IMR-90 (cell line): ENCODE measurements at regions not wholly inside any gene's neighbourhood (a gene's known extent, or its start where the extent isn't known, plus 50 kb on each side); places are given as distances from the start of the nearest gene placed in this dataset.

ENCODE experiments used
- CTCF ChIP-seq: conservative IDR thresholded peaks from 2 replicates; pipeline ENCODE4 v1.5.1; 2012; ENCODE audit warnings: mild to moderate bottlenecking, low read depth, low read length, improper control_type of control experiment
- ELK1 ChIP-seq: fragments of 150-350 bp; IDR thresholded peaks from 2 replicates; pipeline ENCODE4 v1.6.1; 2016; ENCODE audit warnings: low read depth, mild to moderate bottlenecking, low read length, moderate library complexity, borderline replicate concordance
- MAZ ChIP-seq: IDR thresholded peaks from 2 replicates; pipeline ENCODE4 v1.6.1; 2012; ENCODE audit warnings: low read depth, mild to moderate bottlenecking, low read length, improper control_type of control experiment, moderate library complexity, borderline replicate concordance
- POLR2A ChIP-seq: IDR thresholded peaks from 2 replicates; pipeline ENCODE4 v1.6.1; 2012; ENCODE audit warnings: mild to moderate bottlenecking, low read depth, low read length
- RCOR1 ChIP-seq: IDR thresholded peaks from 2 replicates; pipeline ENCODE4 v1.6.1; 2012; ENCODE audit warnings: mild to moderate bottlenecking, low read length, improper control_type of control experiment; ENCODE audit not compliant: insufficient replicate concordance
- SMC3 ChIP-seq: fragments of 150-350 bp; IDR thresholded peaks from 2 replicates; pipeline ENCODE4 v1.6.1; 2016; ENCODE audit warnings: low read depth, mild to moderate bottlenecking, antibody characterized with exemption, low read length, moderate library complexity
- TF ChIP-seq, protein P1 (sequence below): fragments of 150-350 bp; IDR thresholded peaks from 2 replicates; pipeline ENCODE4 v1.6.1; 2017; ENCODE audit warnings: mild to moderate bottlenecking, antibody characterized with exemption, low read length, low read depth

DNA sequence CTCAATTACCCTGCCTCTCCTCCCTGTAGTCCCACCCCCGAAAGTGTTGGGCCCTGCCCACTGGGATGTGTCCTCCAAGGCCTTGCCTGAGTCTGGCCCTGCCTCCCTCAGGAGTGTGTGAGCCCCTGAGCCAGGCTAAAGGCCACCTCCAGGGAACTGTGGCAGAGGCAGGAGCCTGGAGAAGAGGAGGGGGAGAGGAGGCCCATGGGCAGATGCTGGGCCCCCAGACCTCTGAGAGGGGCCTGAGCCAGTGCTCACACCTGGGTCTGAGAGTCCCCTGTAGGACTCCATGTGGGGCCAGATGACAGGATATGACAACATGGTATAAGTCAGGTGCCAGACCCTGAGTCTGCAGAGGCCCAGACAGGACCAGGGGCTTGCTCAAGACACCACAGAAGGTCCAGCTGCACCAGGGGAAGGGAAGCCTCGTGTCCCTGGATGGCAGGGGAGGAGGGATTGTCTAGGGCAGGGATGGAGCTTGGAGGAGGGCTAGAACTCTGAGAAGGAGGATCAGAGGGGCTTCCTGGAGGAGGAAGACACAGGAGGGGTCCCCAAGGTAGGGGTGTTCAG, 217.9 kb downstream of the TBC1D2B start:
- TF ChIP-seq CTCF (no peak), MAZ (no peak), POLR2A (no peak), RCOR1 (no peak), SMC3 (no peak), ELK1 (no peak)
- TF ChIP-seq, protein P1, sequence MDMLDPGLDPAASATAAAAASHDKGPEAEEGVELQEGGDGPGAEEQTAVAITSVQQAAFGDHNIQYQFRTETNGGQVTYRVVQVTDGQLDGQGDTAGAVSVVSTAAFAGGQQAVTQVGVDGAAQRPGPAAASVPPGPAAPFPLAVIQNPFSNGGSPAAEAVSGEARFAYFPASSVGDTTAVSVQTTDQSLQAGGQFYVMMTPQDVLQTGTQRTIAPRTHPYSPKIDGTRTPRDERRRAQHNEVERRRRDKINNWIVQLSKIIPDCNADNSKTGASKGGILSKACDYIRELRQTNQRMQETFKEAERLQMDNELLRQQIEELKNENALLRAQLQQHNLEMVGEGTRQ: no peak
